ENCODE measurements at regions not wholly inside any gene's neighbourhood (a gene's known extent, or its start where the extent isn't known, plus 50 kb on each side); places are given as distances from the start of the nearest gene placed in this dataset.

GRCh38 chr2:153604133-153604532 is 125.6 kb upstream of the RPRM start:
- no peak overlapping the region for H3K4me3 ChIP-seq (replicated peaks in 1 of 3; ENCODE audit: insufficient read depth in 1 of 3, low read depth in 2 of 3, low read length in 3 of 3)
- POLR2A ChIA-PET: no interaction called here
- H3K9ac ChIP-seq (ENCODE audit: insufficient read depth, low read depth, low read length): no peak overlapping the region
- H3K36me3 ChIP-seq (replicated peaks in 1 of 2; ENCODE audit: control insufficient read depth in 1 of 2, insufficient read depth in 2 of 2, low read length in 2 of 2): no peaks in the 10 kb centered on the region
- H3K79me2 ChIP-seq (ENCODE audit: insufficient read depth, low read length): no peaks in the 10 kb centered on the region
- FAIRE-seq (no peak), ATAC-seq (no peak), DNase-seq (ENCODE audit: low spot score) (no peak)
- no peak overlapping the region for H3K4me2 ChIP-seq (ENCODE audit: low read depth, low read length)
- in situ Hi-C loops (cut with HindIII; ENCODE audit: extremely low pct_ligation_motif_present, low pct_unique_long_range_greater_than_20kb): no loop called here
- 0% methylated on average over 1 of the region's 1 CpG for WGBS (ENCODE audit: low lambda C conversion rate)
- no peaks in the 10 kb centered on the region for H4K20me1 ChIP-seq (ENCODE audit: insufficient read depth, low read length)
- intact Hi-C loops (cut with micrococcal nuclease; ENCODE audit: unreplicated experiment): no loop called here
- no peaks in the 10 kb centered on the region for H3K4me1 ChIP-seq (ENCODE audit: insufficient read depth, low read length)
- no TSS peak for BruUV-seq (replicated peaks)
- CTCF ChIA-PET (ENCODE audit: low intra/inter-chr PET ratio, low total read pairs): no interaction called here
- no peak overlapping the region for H2AFZ ChIP-seq (ENCODE audit: low read length)
- no peaks in the 10 kb centered on the region for H3K27me3 ChIP-seq (ENCODE audit: control insufficient read depth in 1 of 2, insufficient read depth in 2 of 2, low read length in 2 of 2)
- H3K27ac ChIP-seq (ENCODE audit: extremely low read length, insufficient read depth, low read length): no peak overlapping the region
- no peaks in the 10 kb centered on the region for H3K9me3 ChIP-seq (ENCODE audit: low read length)
- TF ChIP-seq ZNF264 (CRISPR knock-in tag; IDR thresholded peaks at IDR 0.05): no peak
- no peak for TF ChIP-seq BRF2 (CRISPR knock-in tag; IDR thresholded peaks at IDR 0.05)
- TF ChIP-seq ZFP36L2 (CRISPR knock-in tag; IDR thresholded peaks at IDR 0.05): no peak
- TF ChIP-seq, protein P1, sequence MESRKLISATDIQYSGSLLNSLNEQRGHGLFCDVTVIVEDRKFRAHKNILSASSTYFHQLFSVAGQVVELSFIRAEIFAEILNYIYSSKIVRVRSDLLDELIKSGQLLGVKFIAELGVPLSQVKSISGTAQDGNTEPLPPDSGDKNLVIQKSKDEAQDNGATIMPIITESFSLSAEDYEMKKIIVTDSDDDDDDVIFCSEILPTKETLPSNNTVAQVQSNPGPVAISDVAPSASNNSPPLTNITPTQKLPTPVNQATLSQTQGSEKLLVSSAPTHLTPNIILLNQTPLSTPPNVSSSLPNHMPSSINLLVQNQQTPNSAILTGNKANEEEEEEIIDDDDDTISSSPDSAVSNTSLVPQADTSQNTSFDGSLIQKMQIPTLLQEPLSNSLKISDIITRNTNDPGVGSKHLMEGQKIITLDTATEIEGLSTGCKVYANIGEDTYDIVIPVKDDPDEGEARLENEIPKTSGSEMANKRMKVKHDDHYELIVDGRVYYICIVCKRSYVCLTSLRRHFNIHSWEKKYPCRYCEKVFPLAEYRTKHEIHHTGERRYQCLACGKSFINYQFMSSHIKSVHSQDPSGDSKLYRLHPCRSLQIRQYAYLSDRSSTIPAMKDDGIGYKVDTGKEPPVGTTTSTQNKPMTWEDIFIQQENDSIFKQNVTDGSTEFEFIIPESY (CRISPR knock-in tag; IDR thresholded peaks at IDR 0.05): no peak
- no peak for TF ChIP-seq ZNF329 (CRISPR knock-in tag; IDR thresholded peaks at IDR 0.05; ENCODE audit: low read depth)
- TF ChIP-seq ISX (CRISPR knock-in tag; conservative IDR thresholded peaks at IDR 0.05): no peak
- no peak for TF ChIP-seq ZNF276 (CRISPR knock-in tag; IDR thresholded peaks at IDR 0.05; ENCODE audit: low read depth)
- TF ChIP-seq ZKSCAN8 (CRISPR knock-in tag; IDR thresholded peaks at IDR 0.05; ENCODE audit: borderline replicate concordance): no peak
- TF ChIP-seq ZNF253 (CRISPR knock-in tag; IDR thresholded peaks at IDR 0.05; ENCODE audit: borderline replicate concordance): no peak
- no peak for TF ChIP-seq TEAD3 (CRISPR knock-in tag; optimal IDR thresholded peaks at IDR 0.05; ENCODE audit: borderline replicate concordance)
- no peak for TF ChIP-seq RERE (CRISPR knock-in tag; IDR thresholded peaks at IDR 0.05; ENCODE audit: low read depth)
- TF ChIP-seq, protein P2, sequence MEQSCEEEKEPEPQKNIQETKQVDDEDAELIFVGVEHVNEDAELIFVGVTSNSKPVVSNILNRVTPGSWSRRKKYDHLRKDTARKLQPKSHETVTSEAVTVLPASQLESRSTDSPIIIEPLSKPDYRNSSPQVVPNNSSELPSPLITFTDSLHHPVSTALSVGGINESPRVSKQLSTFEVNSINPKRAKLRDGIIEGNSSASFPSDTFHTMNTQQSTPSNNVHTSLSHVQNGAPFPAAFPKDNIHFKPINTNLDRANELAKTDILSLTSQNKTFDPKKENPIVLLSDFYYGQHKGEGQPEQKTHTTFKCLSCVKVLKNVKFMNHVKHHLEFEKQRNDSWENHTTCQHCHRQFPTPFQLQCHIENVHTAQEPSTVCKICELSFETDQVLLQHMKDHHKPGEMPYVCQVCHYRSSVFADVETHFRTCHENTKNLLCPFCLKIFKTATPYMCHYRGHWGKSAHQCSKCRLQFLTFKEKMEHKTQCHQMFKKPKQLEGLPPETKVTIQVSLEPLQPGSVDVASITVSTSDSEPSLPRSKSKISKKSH (CRISPR knock-in tag; IDR thresholded peaks at IDR 0.05; ENCODE audit: borderline replicate concordance): no peak
- TF ChIP-seq ZNF143 (CRISPR knock-in tag; IDR thresholded peaks at IDR 0.05): no peak
- TF ChIP-seq MAFK (conservative IDR thresholded peaks at IDR 0.05 in 1 of 2, IDR thresholded peaks at IDR 0.05 in 1 of 2; ENCODE audit: low read length in 2 of 2): no peak
